WTC11 (cell line): ENCODE measurements at regions not wholly inside any gene's neighbourhood (a gene's known extent, or its start where the extent isn't known, plus 50 kb on each side); places are given as distances from the start of the nearest gene placed in this dataset.

ENCODE experiments used
- ATAC-seq: fragments of 200-7000 bp; cut with Tn5 transposase; 2 replicates; pipeline ENCODE4 v1.10.0; 2021; ENCODE audit warnings: mild to moderate bottlenecking, moderate library complexity
- CTCF ChIA-PET: fragments of 300-600 bp; sonication (Branson Sonifier 250); formaldehyde crosslinking; loops from one replicate; lab custom pipeline; 2021; ENCODE audit warnings: antibody characterized with exemption; lab: Charles Lee
- POLR2A ChIA-PET: fragments of 350-600 bp; sonication (Branson Sonifier 250); formaldehyde crosslinking; loops from one replicate; lab custom pipeline; 2021; ENCODE audit warnings: antibody characterized with exemption; lab: Charles Lee
- DNase-seq: peaks from one replicate; pipeline ENCODE4 v3.0.0; 2021; ENCODE audit warnings: low spot score
- H3K27ac Mint-ChIP-seq: 2 replicates; pipeline ENCODE4 v1.8.0; 2021; ENCODE audit warnings: mixed read lengths
- H3K27me3 Mint-ChIP-seq: 2 replicates; pipeline ENCODE4 v1.8.0; 2021; ENCODE audit warnings: low read depth, mild to moderate bottlenecking, moderate library complexity, mixed read lengths
- H3K36me3 Mint-ChIP-seq: 2 replicates; pipeline ENCODE4 v1.8.0; 2021; ENCODE audit warnings: mixed read lengths
- H3K4me1 Mint-ChIP-seq: 2 replicates; pipeline ENCODE4 v1.8.0; 2022; ENCODE audit warnings: mixed read lengths
- H3K4me3 Mint-ChIP-seq: 2 replicates; pipeline ENCODE4 v1.8.0; 2021; ENCODE audit warnings: mild to moderate bottlenecking, moderate library complexity, mixed read lengths
- H3K9me3 Mint-ChIP-seq: 2 replicates; pipeline ENCODE4 v1.8.0; 2021; ENCODE audit warnings: mixed read lengths
- ATF2 ChIP-seq: sonication (generic); formaldehyde crosslinking; IDR thresholded peaks from 2 replicates; pipeline ENCODE4 v1.8.1; 2022; ENCODE audit warnings: low read depth, missing genetic modification reagents, borderline replicate concordance
- HMGXB4 ChIP-seq: sonication (generic); formaldehyde crosslinking; IDR thresholded peaks from 2 replicates; pipeline ENCODE4 v1.8.1; 2023; ENCODE audit warnings: mild to moderate bottlenecking, moderate library complexity, missing genetic modification reagents
- JAZF1 ChIP-seq: fragments of 250-450 bp; sonication (Bioruptor Pico); IDR thresholded peaks from 2 replicates; pipeline ENCODE4 v1.9.0; 2021; ENCODE audit warnings: moderate library complexity, mild to moderate bottlenecking, inconsistent platforms
- NFATC4 ChIP-seq: fragments of 250-450 bp; sonication (Bioruptor Pico); IDR thresholded peaks from 2 replicates; pipeline ENCODE4 v1.9.0; 2021; ENCODE audit warnings: mild to moderate bottlenecking
- TEAD4 ChIP-seq: sonication (generic); formaldehyde crosslinking; IDR thresholded peaks from 2 replicates; pipeline ENCODE4 v1.8.0; 2022; ENCODE audit warnings: mild to moderate bottlenecking, missing genetic modification reagents
- ZBTB21 ChIP-seq: sonication (generic); formaldehyde crosslinking; IDR thresholded peaks from 2 replicates; pipeline ENCODE4 v1.8.1; 2023; ENCODE audit warnings: mild to moderate bottlenecking, missing genetic modification reagents, borderline replicate concordance
- ZBTB43 ChIP-seq: sonication (generic); formaldehyde crosslinking; IDR thresholded peaks from 2 replicates; pipeline ENCODE4 v1.8.1; 2023; ENCODE audit warnings: mild to moderate bottlenecking, missing genetic modification reagents
- ZNF121 ChIP-seq: sonication (generic); formaldehyde crosslinking; IDR thresholded peaks from 2 replicates; pipeline ENCODE4 v1.8.0; 2023; ENCODE audit warnings: missing genetic modification reagents
- ZNF532 ChIP-seq: fragments of 250-450 bp; sonication (Bioruptor Pico); IDR thresholded peaks from 2 replicates; pipeline ENCODE4 v1.9.0; 2021; ENCODE audit warnings: mild to moderate bottlenecking, borderline replicate concordance
- ZSCAN18 ChIP-seq: fragments of 250-450 bp; sonication (Bioruptor Pico); IDR thresholded peaks from 2 replicates; pipeline ENCODE4 v2.1.2; 2022; ENCODE audit warnings: mild to moderate bottlenecking, moderate library complexity

- ATAC-seq, result no peak
Measured at GRCh38 chr5:53302529-53302928, 177.9 kb upstream of the FST start.

More at GRCh38 chr5:53302529-53302928, 177.9 kb upstream of the FST start:
- Mint-ChIP-seq H3K27ac (no peak overlapping the region), H3K9me3 (peaks cover 19% of the 10 kb centered on the region), H3K27me3 (no peaks in the 10 kb centered on the region; the same call in 1 of the 2 replicates), H3K4me1 (no peaks in the 10 kb centered on the region), H3K4me3 (no peak overlapping the region), H3K36me3 (no peaks in the 10 kb centered on the region)
- no peak for DNase-seq
- POLR2A ChIA-PET, result no interaction called here
- CTCF ChIA-PET, result no interaction called here
- TF ChIP-seq JAZF1 (CRISPR knock-in tag), result no peak
- no peak for TF ChIP-seq HMGXB4
- no peak for TF ChIP-seq NFATC4 (CRISPR knock-in tag)
- no peak for TF ChIP-seq ZNF121
- no peak for TF ChIP-seq TEAD4 (CRISPR knock-in tag)
- no peak for TF ChIP-seq ATF2 (CRISPR knock-in tag)
- TF ChIP-seq ZNF532, result no peak
- TF ChIP-seq ZBTB43 (CRISPR knock-in tag), result no peak
- no peak for TF ChIP-seq ZSCAN18 (CRISPR knock-in tag)
- no peak for TF ChIP-seq ZBTB21 (CRISPR knock-in tag)
